Smooth muscle cell (in vitro differentiated cells): ENCODE measurements at regions not wholly inside any gene's neighbourhood (a gene's known extent, or its start where the extent isn't known, plus 50 kb on each side); places are given as distances from the start of the nearest gene placed in this dataset.

Experiments
- DNase-seq: peaks from one replicate; lab custom pipeline; 2025; ENCODE audit not compliant: unreplicated experiment; lab: John Stamatoyannopoulos, UW
- H2AFZ ChIP-seq: fragments of 200-600 bp; sonication (generic); 2 replicates; pipeline ENCODE4 v1.6.0; 2016; ENCODE audit warnings: antibody characterized with exemption, low read depth, mild to moderate bottlenecking
- H3F3A ChIP-seq: fragments of 200-600 bp; sonication (generic); 2 replicates; pipeline ENCODE4 v1.6.0; 2017; ENCODE audit warnings: antibody characterized with exemption, low read depth
- H3K27ac ChIP-seq: fragments of 200-600 bp; sonication (generic); 2 replicates; pipeline ENCODE4 v1.5.1; 2016; ENCODE audit warnings: low read depth, mild to moderate bottlenecking
- H3K27me3 ChIP-seq: fragments of 200-600 bp; sonication (generic); 2 replicates; pipeline ENCODE4 v1.6.1; 2016; ENCODE audit warnings: low read depth, mild to moderate bottlenecking
- H3K36me3 ChIP-seq: fragments of 200-600 bp; sonication (generic); 2 replicates; pipeline ENCODE4 v1.5.1; 2016; ENCODE audit warnings: low read depth
- H3K4me1 ChIP-seq: fragments of 200-600 bp; sonication (generic); 2 replicates; pipeline ENCODE4 v1.5.1; 2016; ENCODE audit warnings: low read depth
- H3K4me2 ChIP-seq: fragments of 200-600 bp; sonication (generic); 2 replicates; pipeline ENCODE4 v1.6.0; 2016; ENCODE audit warnings: mild to moderate bottlenecking
- H3K4me3 ChIP-seq: fragments of 200-600 bp; sonication (generic); 2 replicates; pipeline ENCODE4 v1.5.1; 2016; ENCODE audit warnings: mild to moderate bottlenecking
- H3K79me2 ChIP-seq: fragments of 200-600 bp; sonication (generic); 2 replicates; pipeline ENCODE4 v1.6.0; 2016; ENCODE audit warnings: low read depth, mild to moderate bottlenecking
- H3K9ac ChIP-seq: fragments of 200-600 bp; sonication (generic); 2 replicates; pipeline ENCODE4 v1.6.0; 2016; ENCODE audit warnings: low read depth
- H3K9me3 ChIP-seq: fragments of 200-600 bp; sonication (generic); replicated peaks from 2 replicates; pipeline ENCODE4 v1.5.1; 2016; ENCODE audit warnings: low read depth
- H4K20me1 ChIP-seq: fragments of 200-600 bp; sonication (generic); 2 replicates; pipeline ENCODE4 v1.6.0; 2016; ENCODE audit warnings: low read depth
- CTCF ChIP-seq: fragments of 200-600 bp; sonication (generic); IDR thresholded peaks from 2 replicates; pipeline ENCODE4 v1.5.1; 2017; ENCODE audit warnings: borderline replicate concordance, mild to moderate bottlenecking, antibody characterized with exemption; ENCODE audit not compliant: insufficient read depth, poor library complexity, severe bottlenecking
- WGBS: methylation state at CpG from one replicate; pipeline ENCODE4 v1.1.7; 2016; ENCODE audit warnings: low lambda C conversion rate; 5-methylcytosine and 5-hydroxymethylcytosine counted together

GRCh38 chrX:33840176-33840575, 291.9 kb downstream of the FAM47A start:
- Histone ChIP-seq H3K4me3 (no peak overlapping the region), H3K4me1 (no peaks in the 10 kb centered on the region), H3K27me3 (no peaks in the 10 kb centered on the region), H3K79me2 (no peaks in the 10 kb centered on the region), H3K9ac (no peak overlapping the region), H3K36me3 (no peaks in the 10 kb centered on the region), H2AFZ (peak overlapping the region; percentile 39), H3F3A (no peaks in the 10 kb centered on the region), H3K4me2 (no peak overlapping the region), H3K9me3 (no peaks in the 10 kb centered on the region), H3K27ac (no peak overlapping the region), H4K20me1 (no peaks in the 10 kb centered on the region)
- DNase-seq = no peak
- 97% methylated on average over 1 of the region's 1 CpG for WGBS
- no peak for TF ChIP-seq CTCF

DNA sequence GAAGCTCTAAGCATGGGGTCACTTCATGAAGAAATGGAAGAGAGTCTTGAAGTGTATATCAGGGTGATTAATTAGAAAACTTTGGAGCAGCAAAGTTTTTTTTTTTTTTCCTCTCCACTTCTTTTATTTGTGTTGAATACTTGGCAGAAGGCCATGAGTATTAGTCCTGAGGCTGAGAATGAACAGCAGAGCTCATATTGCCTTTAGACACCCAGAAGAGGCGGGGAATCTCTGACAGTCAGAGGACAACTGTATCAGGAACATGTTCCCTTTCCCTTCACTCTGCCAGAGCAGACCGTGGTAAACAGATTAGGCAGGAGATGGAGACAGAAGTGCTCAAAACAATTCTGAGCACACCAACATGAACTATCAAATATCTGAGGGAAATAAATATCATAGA, 300.9 kb downstream of the FAM47A start:
- Histone ChIP-seq H3K27me3 (no peaks in the 10 kb centered on the region), H2AFZ (no peak overlapping the region), H3K36me3 (no peaks in the 10 kb centered on the region), H3K4me3 (no peak overlapping the region), H3F3A (no peaks in the 10 kb centered on the region), H4K20me1 (no peaks in the 10 kb centered on the region), H3K4me1 (no peaks in the 10 kb centered on the region), H3K79me2 (no peaks in the 10 kb centered on the region), H3K4me2 (no peak overlapping the region), H3K9ac (no peak overlapping the region), H3K27ac (no peak overlapping the region), H3K9me3 (peaks cover 7% of the 10 kb centered on the region)
- no peak for DNase-seq
- WGBS = 72% methylated on average over 2 of the region's 2 CpGs
- no peak for TF ChIP-seq CTCF

DNA sequence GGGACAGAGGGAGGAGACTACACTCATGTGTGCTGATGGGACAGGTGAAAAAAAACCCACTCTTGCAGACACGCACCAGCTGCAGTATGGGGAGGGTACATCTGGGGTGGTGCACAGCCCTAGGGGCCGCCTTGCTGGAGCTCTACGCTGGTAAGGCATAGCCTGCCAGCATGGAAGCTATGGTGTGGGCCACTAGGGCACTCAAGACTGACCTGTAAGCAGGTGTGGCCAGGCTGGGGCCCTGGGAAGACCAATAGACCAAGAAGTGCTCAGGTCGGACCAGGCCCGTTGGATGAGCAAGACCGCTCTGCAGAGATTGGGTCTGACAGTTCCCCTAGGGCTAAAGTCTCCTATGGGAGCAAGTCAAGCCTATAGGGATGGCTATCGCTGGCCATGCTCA, 314.8 kb downstream of the FAM47A start:
- WGBS = 89% methylated on average over 7 of the region's 7 CpGs
- H3F3A ChIP-seq = no peaks in the 10 kb centered on the region
- H3K79me2 ChIP-seq = no peaks in the 10 kb centered on the region
- H3K4me1 ChIP-seq = no peaks in the 10 kb centered on the region
- no peak overlapping the region for H3K4me2 ChIP-seq
- no peaks in the 10 kb centered on the region for H3K27me3 ChIP-seq
- no peak overlapping the region for H3K4me3 ChIP-seq
- no peak for TF ChIP-seq CTCF
- H3K9ac ChIP-seq = no peak overlapping the region
- H2AFZ ChIP-seq = no peak overlapping the region
- no peaks in the 10 kb centered on the region for H4K20me1 ChIP-seq
- DNase-seq = no peak
- H3K36me3 ChIP-seq = no peaks in the 10 kb centered on the region
- no peaks in the 10 kb centered on the region for H3K9me3 ChIP-seq
- H3K27ac ChIP-seq = no peak overlapping the region

- Histone ChIP-seq H3K9ac (no peak overlapping the region), H3K79me2 (no peaks in the 10 kb centered on the region), H3K9me3 (no peaks in the 10 kb centered on the region), H3K4me3 (no peak overlapping the region), H3F3A (no peaks in the 10 kb centered on the region), H3K27ac (no peak overlapping the region), H3K27me3 (no peaks in the 10 kb centered on the region), H2AFZ (no peak overlapping the region), H4K20me1 (no peaks in the 10 kb centered on the region), H3K4me2 (no peak overlapping the region), H3K36me3 (no peaks in the 10 kb centered on the region), H3K4me1 (no peaks in the 10 kb centered on the region)
- WGBS = 70% methylated on average over 5 of the region's 5 CpGs
- DNase-seq = no peak
- no peak for TF ChIP-seq CTCF
Observed at GRCh38 chrX:33808636-33809035, 323.5 kb downstream of the FAM47A start.
